GM10266 (cell line): ENCODE measurements at regions not wholly inside any gene's neighbourhood (a gene's known extent, or its start where the extent isn't known, plus 50 kb on each side); places are given as distances from the start of the nearest gene placed in this dataset.
"Not testable (repeated sequence)": the region's sequence is repeated elsewhere in the genome, so short reads cannot be mapped to it uniquely, and the experiment has no call there.

Experiments
- DNase-seq: peaks from one replicate; pipeline ENCODE4 v3.0.0; 2012; ENCODE audit errors: extremely low spot score
- CTCF ChIP-seq: IDR thresholded peaks from 2 replicates; pipeline ENCODE4 v1.5.1; 2012; ENCODE audit warnings: mild to moderate bottlenecking, low read depth; ENCODE audit not compliant: control insufficient read depth, insufficient read depth; ENCODE audit errors: missing control alignments

GRCh38 chr9:109997682-109998081 is 210.3 kb downstream of the C9orf152 start:
- no peak for DNase-seq
- no peak for TF ChIP-seq CTCF

- DNase-seq = not testable (repeated sequence)
These were observed 202.4 kb downstream of the C9orf152 start for GRCh38 chr9:110005521-110005920.

GRCh38 chr9:110006657-110007056 is 201.3 kb downstream of the C9orf152 start:
- no peak for DNase-seq
- TF ChIP-seq CTCF = no peak

- peak; percentile 16 for DNase-seq
- no peak for TF ChIP-seq CTCF
These were observed 200.3 kb downstream of the C9orf152 start for GRCh38 chr9:110007477-110008270.

- DNase-seq = no peak
- TF ChIP-seq CTCF = no peak
These were observed 199.3 kb downstream of the C9orf152 start for GRCh38 chr9:110008663-110009062.

GRCh38 chr9:110011628-110012320 is 196.2 kb downstream of the C9orf152 start:
- no peak for TF ChIP-seq CTCF

GRCh38 chr9:110013064-110013463 is 194.9 kb downstream of the C9orf152 start:
- no peak for TF ChIP-seq CTCF
- no peak for DNase-seq

More at GRCh38 chr9:110011628-110012320, 196.2 kb downstream of the C9orf152 start:
- DNase-seq = no peak

GRCh38 chr9:110015759-110016158 is 192.2 kb downstream of the C9orf152 start:
- TF ChIP-seq CTCF = no peak
- DNase-seq = no peak
